ENCODE measurements at regions not wholly inside any gene's neighbourhood (a gene's known extent, or its start where the extent isn't known, plus 50 kb on each side); places are given as distances from the start of the nearest gene placed in this dataset.

DNA sequence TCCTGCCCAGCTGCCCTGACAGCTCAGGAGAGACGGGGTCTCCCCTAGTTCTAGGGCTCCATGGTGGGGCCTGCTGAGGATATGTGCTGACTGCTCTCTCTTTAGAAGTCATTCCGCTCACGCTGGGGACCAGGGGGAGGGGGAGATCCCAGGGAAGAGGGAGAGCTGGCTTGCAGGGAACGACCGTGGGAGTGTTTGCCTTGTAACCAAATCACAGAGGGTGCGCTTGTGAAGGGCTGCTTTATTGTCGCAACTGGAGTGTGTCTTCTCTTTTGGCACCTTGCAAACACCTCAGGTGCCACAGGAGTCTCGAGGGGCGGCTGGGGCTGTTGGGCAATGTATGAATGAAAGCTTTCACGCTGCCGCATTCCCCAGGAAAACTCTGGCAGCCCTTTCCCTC, 531.3 kb upstream of the MKI67 start:
- DNase-seq (ENCODE audit: low read depth in 2 of 2): no peak

DNA sequence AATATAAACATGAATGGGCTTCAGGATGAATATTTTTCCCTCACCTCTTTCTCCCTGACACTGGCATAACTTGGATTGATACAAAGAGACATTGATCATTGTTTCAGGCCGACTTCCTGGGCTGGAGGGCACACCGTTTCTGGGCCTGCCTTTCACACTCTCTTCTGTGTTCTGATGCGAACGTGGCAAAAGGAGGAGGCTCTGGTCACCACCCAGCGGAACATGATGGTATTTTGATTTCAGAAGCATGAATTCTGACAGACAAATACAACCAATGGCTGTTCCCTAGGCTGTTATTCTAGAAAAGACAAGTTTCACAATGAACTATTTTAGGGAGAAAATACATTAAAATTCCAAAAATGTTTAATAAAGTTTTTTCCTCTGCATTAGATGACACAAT, 534.5 kb upstream of the MKI67 start:
- no peak for DNase-seq (ENCODE audit: low read depth in 2 of 2)

DNA sequence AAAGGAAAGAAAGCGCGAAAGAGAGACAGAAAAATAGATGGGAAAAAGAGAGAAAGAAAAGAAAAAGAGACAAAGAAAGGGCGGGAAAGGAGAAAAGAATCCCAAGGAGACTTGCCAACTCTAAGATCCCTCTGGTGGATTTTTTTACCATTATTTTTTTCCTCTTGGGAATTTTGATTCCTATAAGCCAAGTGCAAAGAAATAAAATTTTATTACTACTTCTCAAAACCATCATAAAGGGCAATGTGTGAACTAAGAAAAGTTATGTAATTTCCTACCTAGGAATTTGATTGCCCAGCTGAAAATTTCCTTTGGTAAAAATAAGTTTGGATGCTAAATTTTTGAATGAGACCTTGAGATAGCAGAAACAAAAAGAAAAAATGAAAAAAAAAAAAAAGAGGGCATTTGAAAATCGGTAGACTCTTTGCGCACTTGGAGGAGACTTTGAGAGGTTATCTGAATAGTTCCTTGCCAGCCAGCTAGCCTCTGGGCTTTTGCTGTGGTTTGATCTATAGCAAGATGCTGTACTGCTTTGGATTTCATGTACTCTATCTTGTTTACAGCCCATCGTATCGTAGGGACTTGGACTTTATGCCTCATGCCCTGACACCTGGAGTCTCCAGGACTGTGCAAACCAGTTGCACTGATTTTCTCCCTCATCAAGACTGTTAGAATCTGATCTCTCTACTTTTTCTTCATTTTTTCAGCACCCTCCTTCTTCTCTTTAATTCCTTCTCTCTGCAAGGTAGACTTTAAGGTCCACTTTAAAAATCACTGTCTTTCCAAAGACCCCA, 535.4 kb upstream of the MKI67 start:
- DNase-seq (ENCODE audit: low read depth in 2 of 2): no peak

GRCh38 chr10:128662520-128662919, 536.3 kb upstream of the MKI67 start:
- no peak for DNase-seq (ENCODE audit: low read depth in 2 of 2)

- no peak for DNase-seq (ENCODE audit: low read depth in 2 of 2)
These were observed 538.5 kb upstream of the MKI67 start for GRCh38 chr10:128664729-128665128.

GRCh38 chr10:128675405-128675804, 549.2 kb upstream of the MKI67 start:
- DNase-seq (ENCODE audit: low read depth in 2 of 2): no peak

- DNase-seq (ENCODE audit: low read depth in 2 of 2): no peak
These were observed 553.9 kb upstream of the MKI67 start for GRCh38 chr10:128680116-128680515.

DNA sequence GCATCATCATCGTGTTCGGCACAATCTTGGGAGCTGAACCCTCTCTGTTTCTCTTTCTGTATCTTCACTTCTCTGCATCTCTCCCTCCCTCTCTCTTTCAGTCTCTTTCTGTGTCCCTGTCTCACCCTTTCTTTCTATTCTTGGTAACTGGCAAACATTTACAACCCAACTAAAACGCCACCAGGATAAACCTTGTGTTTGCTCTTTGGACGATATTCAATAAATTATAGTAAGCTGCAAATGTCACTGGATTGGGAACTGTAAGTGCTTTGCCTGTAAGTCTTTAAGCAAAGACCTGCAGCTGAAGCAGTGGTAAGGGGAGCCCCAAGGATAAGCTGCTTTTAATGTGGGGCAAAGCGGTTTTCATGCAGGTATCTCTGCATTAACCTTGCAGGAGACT, 558.0 kb upstream of the MKI67 start:
- no peak for DNase-seq (ENCODE audit: low read depth in 2 of 2)

- DNase-seq (ENCODE audit: low read depth in 2 of 2): no peak
These were observed 560.5 kb upstream of the MKI67 start for GRCh38 chr10:128686630-128687278.

- DNase-seq (ENCODE audit: low read depth in 2 of 2): no peak
These were observed 561.2 kb upstream of the MKI67 start for GRCh38 chr10:128687408-128687807.

DNA sequence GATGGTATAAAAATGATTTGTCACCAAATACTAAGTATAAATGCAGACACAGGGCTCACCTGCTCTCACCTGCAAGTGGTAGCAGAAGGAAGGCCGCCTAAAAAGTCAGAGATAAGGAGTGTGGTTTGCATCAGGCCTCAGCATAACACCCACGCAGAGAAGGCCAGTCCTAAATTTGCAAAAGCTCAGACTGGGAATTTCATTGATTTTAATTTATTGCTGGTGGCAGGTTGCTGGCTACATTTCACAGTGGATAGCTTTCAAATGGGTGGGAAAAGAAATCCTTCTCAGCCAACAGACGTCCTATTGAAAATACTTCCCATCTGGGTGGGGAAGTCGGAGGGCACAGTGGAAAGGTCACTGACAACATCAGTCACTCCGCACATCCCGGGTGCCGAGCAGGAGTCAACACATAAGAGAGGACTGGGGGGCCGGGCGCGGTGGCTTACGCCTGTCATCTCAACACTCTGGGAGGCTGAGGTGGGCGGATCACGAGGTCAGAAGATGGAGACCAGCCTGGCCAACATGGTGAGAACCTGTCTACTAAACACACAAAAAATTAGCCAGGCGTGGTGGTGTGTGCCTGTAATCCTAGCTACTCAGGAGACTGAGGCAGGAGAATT, 561.8 kb upstream of the MKI67 start:
- DNase-seq (ENCODE audit: low read depth in 2 of 2): no peak

GRCh38 chr10:128689667-128690066, 563.4 kb upstream of the MKI67 start:
- DNase-seq (ENCODE audit: low read depth in 2 of 2): no peak

GRCh38 chr10:128693493-128694131, 567.4 kb upstream of the MKI67 start:
- DNase-seq (ENCODE audit: low read depth in 2 of 2): no peak

DNA sequence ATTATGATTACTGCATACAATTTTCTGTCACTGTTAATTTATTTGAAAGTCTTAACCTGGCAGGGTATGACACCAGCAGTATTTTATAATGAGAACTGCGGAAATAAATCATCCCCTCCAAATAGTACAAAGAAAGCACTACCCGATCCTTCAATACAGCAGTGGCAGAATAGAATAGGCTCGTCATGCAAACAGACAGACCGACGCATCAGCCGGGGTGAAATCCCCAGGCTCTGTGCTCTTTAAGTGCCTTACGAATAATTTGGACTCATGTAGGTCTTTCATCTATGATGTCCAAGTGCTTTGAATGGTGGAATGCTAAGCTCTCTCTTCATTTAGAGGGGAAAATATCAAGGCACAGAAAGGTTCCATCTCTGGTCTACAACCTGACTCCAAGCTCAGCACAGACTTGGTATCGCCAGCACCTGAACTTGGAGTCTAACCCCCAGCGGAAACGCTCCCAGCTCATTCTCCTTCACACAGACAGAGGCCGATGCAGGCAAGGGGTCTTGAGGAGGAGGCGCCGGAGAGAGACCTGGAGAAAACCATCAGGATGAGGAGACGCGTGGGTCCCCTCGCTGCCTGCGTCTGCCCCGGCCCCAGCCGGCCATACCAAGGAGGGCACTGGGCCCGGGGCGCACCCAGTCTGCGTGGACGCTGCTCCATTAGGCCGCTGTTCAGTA, 568.1 kb upstream of the MKI67 start:
- DNase-seq (ENCODE audit: low read depth in 2 of 2): no peak

- no peak for DNase-seq (ENCODE audit: low read depth in 2 of 2)
These were observed 568.9 kb upstream of the MKI67 start for GRCh38 chr10:128694851-128695725.

DNA sequence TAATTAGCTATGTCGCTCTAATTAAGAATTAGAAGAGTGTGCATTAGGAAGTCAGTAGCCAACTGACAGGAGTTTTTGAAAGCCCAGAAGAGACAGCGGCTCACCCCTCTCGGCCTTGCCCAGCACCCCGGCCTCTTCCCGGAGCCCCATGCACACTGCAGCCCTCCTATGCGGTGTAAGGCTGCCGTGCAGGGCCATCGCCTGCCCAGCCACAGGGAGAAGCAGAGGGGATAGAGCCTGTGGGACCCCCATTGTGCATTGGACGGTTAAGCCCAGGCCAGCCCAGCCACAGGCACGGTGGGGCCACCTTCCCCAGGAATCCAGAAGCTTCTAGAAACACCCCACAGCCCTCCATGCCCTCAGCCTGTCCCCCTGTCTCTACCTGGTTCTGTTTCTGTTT, 569.7 kb upstream of the MKI67 start:
- DNase-seq (ENCODE audit: low read depth in 2 of 2): no peak

- no peak for DNase-seq (ENCODE audit: low read depth in 2 of 2)
These were observed 571.2 kb upstream of the MKI67 start for GRCh38 chr10:128697437-128697836.

- DNase-seq (ENCODE audit: low read depth in 2 of 2): no peak
These were observed 575.2 kb upstream of the MKI67 start for GRCh38 chr10:128701381-128701780.

GRCh38 chr10:128701837-128702236, 575.6 kb upstream of the MKI67 start:
- no peak for DNase-seq (ENCODE audit: low read depth in 2 of 2)

GRCh38 chr10:128704716-128705115, 578.5 kb upstream of the MKI67 start:
- DNase-seq (ENCODE audit: low read depth in 2 of 2): no peak

GRCh38 chr10:128708182-128708581, 582.0 kb upstream of the MKI67 start:
- DNase-seq (ENCODE audit: low read depth in 2 of 2): no peak

All from stimulated activated CD8-positive, alpha-beta memory T cell treated with anti-CD3 and anti-CD28 coated beads, Interleukin-7, amount 100 ng/mL, for 1 hour (primary cell).